ENCODE measurements at regions not wholly inside any gene's neighbourhood (a gene's known extent, or its start where the extent isn't known, plus 50 kb on each side); places are given as distances from the start of the nearest gene placed in this dataset.

DNA sequence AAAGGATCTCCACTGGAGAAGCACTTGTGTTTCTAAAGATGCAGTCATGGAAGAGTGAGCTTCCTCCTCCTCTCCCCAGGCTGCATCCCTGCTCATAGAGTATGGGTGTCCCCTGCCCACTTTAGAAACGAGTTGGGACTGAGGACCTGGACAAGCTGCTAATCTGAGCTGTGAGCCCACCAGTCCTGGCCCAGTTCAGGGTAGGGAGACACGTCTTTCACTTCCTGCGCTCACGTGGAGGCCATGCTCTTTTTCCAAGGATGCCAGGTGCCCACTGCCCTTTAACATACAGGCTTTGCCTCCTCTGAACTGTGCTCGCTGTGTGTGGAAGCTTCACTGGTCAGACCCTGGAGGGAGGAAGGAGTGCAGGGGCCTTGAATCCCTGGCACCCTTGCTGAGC, 316.3 kb downstream of the UACA start:
- TF ChIP-seq POLR2A (IDR thresholded peaks at IDR 0.05) (no peak), CTCF (IDR thresholded peaks at IDR 0.05) (no peak)
